ENCODE measurements at regions not wholly inside any gene's neighbourhood (a gene's known extent, or its start where the extent isn't known, plus 50 kb on each side); places are given as distances from the start of the nearest gene placed in this dataset.

DNA sequence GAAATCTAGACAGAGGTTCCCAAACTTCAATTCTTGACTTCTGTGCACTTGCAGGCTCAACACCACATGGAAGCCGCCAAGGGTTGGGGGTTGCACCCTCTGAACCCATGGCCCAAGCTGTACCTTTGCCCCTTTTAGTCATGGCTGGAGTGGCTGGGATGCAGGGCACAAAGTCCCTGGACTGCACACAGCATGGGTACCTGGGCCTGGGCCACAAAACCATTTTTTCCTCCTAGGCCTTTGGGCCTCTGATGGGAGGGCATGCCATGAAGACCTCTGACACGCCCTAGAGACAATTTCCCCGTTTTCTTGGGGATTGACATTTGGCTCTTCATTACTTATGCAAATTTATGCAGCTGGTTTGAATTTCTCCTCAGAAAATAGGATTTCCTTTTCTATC lies 342.0 kb downstream of the TPBG start:
- Histone ChIP-seq H3K4me1 (no peaks in the 10 kb centered on the region), H3K27me3 (no peaks in the 10 kb centered on the region), H3K9ac (ENCODE audit: low read depth in 2 of 2, low read length in 2 of 2) (no peak overlapping the region), H3K4me3 (no peak overlapping the region), H3K27ac (no peak overlapping the region), H3K36me3 (no peaks in the 10 kb centered on the region), H3K9me3 (no peaks in the 10 kb centered on the region)
- intact Hi-C loops (cut with DNase I) = no loop called here
- TF ChIP-seq, protein P1, sequence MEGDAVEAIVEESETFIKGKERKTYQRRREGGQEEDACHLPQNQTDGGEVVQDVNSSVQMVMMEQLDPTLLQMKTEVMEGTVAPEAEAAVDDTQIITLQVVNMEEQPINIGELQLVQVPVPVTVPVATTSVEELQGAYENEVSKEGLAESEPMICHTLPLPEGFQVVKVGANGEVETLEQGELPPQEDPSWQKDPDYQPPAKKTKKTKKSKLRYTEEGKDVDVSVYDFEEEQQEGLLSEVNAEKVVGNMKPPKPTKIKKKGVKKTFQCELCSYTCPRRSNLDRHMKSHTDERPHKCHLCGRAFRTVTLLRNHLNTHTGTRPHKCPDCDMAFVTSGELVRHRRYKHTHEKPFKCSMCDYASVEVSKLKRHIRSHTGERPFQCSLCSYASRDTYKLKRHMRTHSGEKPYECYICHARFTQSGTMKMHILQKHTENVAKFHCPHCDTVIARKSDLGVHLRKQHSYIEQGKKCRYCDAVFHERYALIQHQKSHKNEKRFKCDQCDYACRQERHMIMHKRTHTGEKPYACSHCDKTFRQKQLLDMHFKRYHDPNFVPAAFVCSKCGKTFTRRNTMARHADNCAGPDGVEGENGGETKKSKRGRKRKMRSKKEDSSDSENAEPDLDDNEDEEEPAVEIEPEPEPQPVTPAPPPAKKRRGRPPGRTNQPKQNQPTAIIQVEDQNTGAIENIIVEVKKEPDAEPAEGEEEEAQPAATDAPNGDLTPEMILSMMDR (IDR thresholded peaks at IDR 0.05) = no peak
- no peak for DNase-seq

DNA sequence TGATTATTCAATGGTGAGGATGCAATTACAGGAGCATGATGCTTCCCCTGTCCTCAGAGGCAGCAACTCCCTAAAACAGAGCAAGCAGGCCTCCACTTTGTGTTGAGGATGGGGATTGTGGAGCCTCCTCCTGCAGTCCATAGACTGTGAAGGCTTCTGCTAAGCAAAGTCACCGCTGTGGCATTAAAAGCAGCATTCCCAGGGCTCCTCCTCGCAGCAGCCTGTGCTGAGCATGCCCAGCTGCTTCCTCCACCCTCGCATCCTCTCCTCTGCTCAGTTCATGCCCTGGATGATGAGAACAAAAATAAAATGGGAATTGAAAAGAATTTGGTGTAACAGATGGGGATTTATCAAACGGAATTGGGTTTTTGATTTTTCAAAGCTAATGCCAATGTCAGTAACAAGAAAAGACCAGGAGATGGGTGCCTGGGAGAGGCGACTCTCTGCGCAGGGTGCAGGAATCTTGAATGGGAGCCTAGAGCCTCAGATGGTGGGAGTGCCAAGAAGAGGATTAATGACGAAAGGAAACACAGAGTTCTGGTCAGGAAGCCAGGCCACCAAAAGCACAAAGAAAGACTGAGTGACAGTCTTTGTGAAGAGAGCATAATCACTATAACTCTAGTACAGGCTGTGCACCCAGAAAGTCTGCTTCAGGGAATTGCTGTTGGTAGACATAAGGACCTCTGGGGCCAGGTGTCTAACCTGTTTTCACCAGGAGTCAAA lies 347.6 kb downstream of the TPBG start:
- Histone ChIP-seq H3K4me1 (no peaks in the 10 kb centered on the region), H3K9me3 (no peaks in the 10 kb centered on the region), H3K36me3 (no peaks in the 10 kb centered on the region), H3K27ac (no peak overlapping the region), H3K4me3 (no peak overlapping the region), H3K27me3 (no peaks in the 10 kb centered on the region), H3K9ac (ENCODE audit: low read depth in 2 of 2, low read length in 2 of 2) (no peak overlapping the region)
- TF ChIP-seq, protein P1 (IDR thresholded peaks at IDR 0.05) = no peak
- intact Hi-C loops (cut with DNase I) = loop anchor here (5.0 kb wide), 1 partner anchor 439 kb away; no protein-coding TSS in a partner anchor
- no peak for DNase-seq

DNA sequence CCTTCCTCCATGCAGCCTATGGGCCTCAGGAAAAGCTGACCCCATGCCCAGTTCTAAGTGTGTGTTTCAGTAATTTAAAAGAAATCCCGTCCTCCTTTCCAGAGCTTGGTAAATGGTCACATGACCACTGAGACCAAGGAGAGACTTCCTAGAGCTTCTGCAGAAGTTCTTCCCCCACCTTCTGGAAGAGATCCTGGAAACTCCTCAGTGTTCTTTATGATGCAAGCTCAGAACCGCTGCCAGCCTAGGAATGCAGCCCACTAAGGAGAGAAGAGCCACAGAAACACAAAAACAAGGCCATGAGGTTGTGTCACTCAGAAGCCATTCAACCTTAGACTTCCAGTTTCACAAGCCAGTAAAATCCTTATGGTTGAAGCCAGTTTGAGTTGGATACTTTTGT lies 348.4 kb downstream of the TPBG start:
- TF ChIP-seq, protein P1 (IDR thresholded peaks at IDR 0.05) = no peak
- Histone ChIP-seq H3K27me3 (no peaks in the 10 kb centered on the region), H3K9me3 (no peaks in the 10 kb centered on the region), H3K9ac (ENCODE audit: low read depth in 2 of 2, low read length in 2 of 2) (no peak overlapping the region), H3K4me1 (no peaks in the 10 kb centered on the region), H3K27ac (no peak overlapping the region), H3K4me3 (no peak overlapping the region), H3K36me3 (no peaks in the 10 kb centered on the region)
- DNase-seq = no peak
- intact Hi-C loops (cut with DNase I) = loop anchor here (5.0 kb wide), 1 partner anchor 440 kb away; no protein-coding TSS in a partner anchor

DNA sequence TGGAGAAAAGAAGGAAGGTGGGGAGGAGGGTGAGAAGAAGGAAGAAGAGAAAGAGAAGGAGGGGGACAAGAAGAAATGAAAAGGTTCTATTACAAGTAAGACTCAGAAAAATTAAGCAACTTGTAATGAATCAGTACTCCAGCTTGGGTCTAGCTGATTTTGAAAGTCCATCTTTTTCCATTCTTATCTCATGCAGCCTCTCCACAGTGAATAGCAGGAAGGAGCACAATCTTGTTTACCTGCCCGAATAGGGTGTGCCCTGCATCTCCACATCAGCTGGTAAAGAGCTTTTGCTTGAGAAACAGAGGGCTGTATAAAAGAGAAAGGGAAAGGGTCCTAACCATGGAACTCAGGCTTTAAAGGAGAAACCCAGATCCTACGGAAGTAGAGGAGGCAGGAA lies 348.8 kb downstream of the TPBG start:
- H3K4me1 ChIP-seq = no peaks in the 10 kb centered on the region
- H3K4me3 ChIP-seq = no peak overlapping the region
- TF ChIP-seq, protein P1 (IDR thresholded peaks at IDR 0.05) = no peak
- no peak overlapping the region for H3K9ac ChIP-seq (ENCODE audit: low read depth in 2 of 2, low read length in 2 of 2)
- no peaks in the 10 kb centered on the region for H3K27me3 ChIP-seq
- no peak overlapping the region for H3K27ac ChIP-seq
- intact Hi-C loops (cut with DNase I) = loop anchor here (5.0 kb wide), 1 partner anchor 440 kb away; no protein-coding TSS in a partner anchor
- no peaks in the 10 kb centered on the region for H3K36me3 ChIP-seq
- DNase-seq = no peak
- H3K9me3 ChIP-seq = no peaks in the 10 kb centered on the region

DNA sequence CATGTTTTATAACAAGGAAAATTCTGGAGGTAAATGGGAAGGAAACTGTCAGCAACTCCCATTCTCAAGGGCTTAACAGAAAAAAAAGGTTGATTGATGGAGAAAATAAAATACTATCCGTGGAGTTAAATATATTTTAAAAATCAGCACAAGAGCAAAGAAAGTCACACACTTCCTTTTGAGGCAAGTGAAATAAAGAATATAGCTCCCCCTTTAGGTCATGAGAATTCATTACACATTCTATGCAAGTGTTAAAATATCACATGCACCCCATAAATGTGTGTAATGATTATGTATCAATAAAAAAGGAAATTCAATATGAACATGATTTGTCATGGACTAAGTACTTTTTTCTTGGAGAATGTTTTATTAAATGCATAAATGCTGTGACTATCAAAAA lies 349.2 kb downstream of the TPBG start:
- H3K27me3 ChIP-seq = no peaks in the 10 kb centered on the region
- intact Hi-C loops (cut with DNase I) = loop anchor here (5.0 kb wide), 1 partner anchor 441 kb away; no protein-coding TSS in a partner anchor
- no peaks in the 10 kb centered on the region for H3K4me1 ChIP-seq
- H3K9ac ChIP-seq (ENCODE audit: low read depth in 2 of 2, low read length in 2 of 2) = no peak overlapping the region
- TF ChIP-seq, protein P1 (IDR thresholded peaks at IDR 0.05) = no peak
- no peaks in the 10 kb centered on the region for H3K36me3 ChIP-seq
- no peak for DNase-seq
- no peak overlapping the region for H3K27ac ChIP-seq
- H3K9me3 ChIP-seq = no peaks in the 10 kb centered on the region
- no peak overlapping the region for H3K4me3 ChIP-seq

Data from colonic mucosa (tissue), 4 donors.